KMS-11 (cell line): ENCODE measurements at regions not wholly inside any gene's neighbourhood (a gene's known extent, or its start where the extent isn't known, plus 50 kb on each side); places are given as distances from the start of the nearest gene placed in this dataset.

ENCODE experiments used
- H2AFZ ChIP-seq: fragments of 200-600 bp; sonication (generic); 2 replicates; pipeline ENCODE4 v1.6.1; 2016; ENCODE audit warnings: antibody characterized with exemption, mixed run types, low read depth
- H3K27ac ChIP-seq: fragments of 200-600 bp; sonication (generic); 2 replicates; pipeline ENCODE4 v1.6.1; 2016; ENCODE audit warnings: mild to moderate bottlenecking, mixed run types
- H3K27me3 ChIP-seq: fragments of 200-600 bp; sonication (generic); 2 replicates; pipeline ENCODE4 v1.6.1; 2017; ENCODE audit warnings: mild to moderate bottlenecking, low read depth, mixed run types, moderate library complexity; ENCODE audit not compliant: insufficient read depth
- H3K36me3 ChIP-seq: fragments of 200-600 bp; sonication (generic); 2 replicates; pipeline ENCODE4 v1.6.1; 2017; ENCODE audit warnings: mild to moderate bottlenecking, mixed run types; ENCODE audit not compliant: insufficient read depth
- H3K4me1 ChIP-seq: fragments of 200-600 bp; sonication (generic); 2 replicates; pipeline ENCODE4 v1.6.1; 2016; ENCODE audit warnings: mild to moderate bottlenecking, low read depth, mixed run types; ENCODE audit not compliant: poor library complexity, severe bottlenecking
- H3K4me2 ChIP-seq: fragments of 200-600 bp; sonication (generic); 2 replicates; pipeline ENCODE4 v1.7.0; 2016; ENCODE audit warnings: mild to moderate bottlenecking, mixed run types
- H3K4me3 ChIP-seq: fragments of 200-600 bp; sonication (generic); IDR thresholded peaks from 2 replicates; pipeline ENCODE4 v1.6.1; 2017; ENCODE audit warnings: low read depth, low read length, mixed read lengths; ENCODE audit not compliant: insufficient read depth
- H3K79me2 ChIP-seq: fragments of 200-600 bp; sonication (generic); 2 replicates; pipeline ENCODE4 v1.6.1; 2016; ENCODE audit warnings: low read depth, mixed run types; ENCODE audit not compliant: insufficient read depth
- H3K9ac ChIP-seq: fragments of 200-600 bp; sonication (generic); 2 replicates; pipeline ENCODE4 v1.6.1; 2016; ENCODE audit warnings: mild to moderate bottlenecking, mixed run types
- H4K20me1 ChIP-seq: fragments of 200-600 bp; sonication (generic); 2 replicates; pipeline ENCODE4 v1.6.1; 2016; ENCODE audit warnings: mild to moderate bottlenecking, mixed run types; ENCODE audit not compliant: insufficient read depth
- TF ChIP-seq, protein P1 (sequence below): fragments of 200-600 bp; sonication (generic); conservative IDR thresholded peaks from 2 replicates; pipeline ENCODE4 v1.6.1; 2017; ENCODE audit warnings: low read depth, mild to moderate bottlenecking, antibody characterized with exemption, low read length, moderate library complexity, mixed read lengths

DNA sequence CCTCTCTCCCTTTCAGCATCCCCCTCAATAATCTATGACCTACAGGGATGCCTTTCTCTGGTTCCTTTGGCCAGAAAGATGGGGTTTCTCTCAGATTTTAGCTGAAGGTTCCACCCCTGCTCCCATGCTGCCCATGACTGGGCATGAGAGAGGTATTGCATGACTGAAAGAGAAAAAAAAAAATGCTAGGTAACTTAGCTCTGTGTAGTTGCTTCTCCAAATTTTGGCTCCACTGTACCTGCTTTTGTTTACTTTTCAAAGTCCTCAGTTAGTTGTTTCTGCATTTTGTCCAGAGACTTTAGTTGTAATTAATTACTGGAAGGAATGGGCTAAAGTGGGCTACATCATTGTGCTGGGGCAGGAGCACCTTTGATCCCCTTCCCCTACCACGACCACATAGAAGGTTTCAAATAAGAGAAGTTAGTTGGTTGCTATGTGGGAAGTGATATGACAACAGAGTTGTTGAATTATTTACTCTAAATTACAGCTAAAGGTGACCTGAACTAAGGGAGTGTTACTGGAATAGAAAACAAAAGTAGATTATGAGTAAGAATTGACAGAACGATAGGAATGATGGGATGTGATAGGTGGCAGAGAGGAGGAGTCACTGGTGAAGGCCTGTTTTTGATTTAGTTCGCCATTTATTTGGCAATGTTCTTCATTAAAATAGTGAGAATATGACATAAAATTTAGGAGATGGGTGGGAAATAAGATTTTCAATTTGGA lies 605.4 kb upstream of the NR2F2 start:
- no peaks in the 10 kb centered on the region; the same call in 1 of the 2 replicates for H3K27me3 ChIP-seq
- H2AFZ ChIP-seq: no peak overlapping the region
- H3K9ac ChIP-seq: no peak overlapping the region
- no peak overlapping the region for H3K27ac ChIP-seq
- no peaks in the 10 kb centered on the region for H3K36me3 ChIP-seq
- H3K4me2 ChIP-seq: no peak overlapping the region
- no peak overlapping the region for H3K4me3 ChIP-seq
- H3K79me2 ChIP-seq: no peaks in the 10 kb centered on the region
- no peaks in the 10 kb centered on the region for H4K20me1 ChIP-seq
- TF ChIP-seq, protein P1, sequence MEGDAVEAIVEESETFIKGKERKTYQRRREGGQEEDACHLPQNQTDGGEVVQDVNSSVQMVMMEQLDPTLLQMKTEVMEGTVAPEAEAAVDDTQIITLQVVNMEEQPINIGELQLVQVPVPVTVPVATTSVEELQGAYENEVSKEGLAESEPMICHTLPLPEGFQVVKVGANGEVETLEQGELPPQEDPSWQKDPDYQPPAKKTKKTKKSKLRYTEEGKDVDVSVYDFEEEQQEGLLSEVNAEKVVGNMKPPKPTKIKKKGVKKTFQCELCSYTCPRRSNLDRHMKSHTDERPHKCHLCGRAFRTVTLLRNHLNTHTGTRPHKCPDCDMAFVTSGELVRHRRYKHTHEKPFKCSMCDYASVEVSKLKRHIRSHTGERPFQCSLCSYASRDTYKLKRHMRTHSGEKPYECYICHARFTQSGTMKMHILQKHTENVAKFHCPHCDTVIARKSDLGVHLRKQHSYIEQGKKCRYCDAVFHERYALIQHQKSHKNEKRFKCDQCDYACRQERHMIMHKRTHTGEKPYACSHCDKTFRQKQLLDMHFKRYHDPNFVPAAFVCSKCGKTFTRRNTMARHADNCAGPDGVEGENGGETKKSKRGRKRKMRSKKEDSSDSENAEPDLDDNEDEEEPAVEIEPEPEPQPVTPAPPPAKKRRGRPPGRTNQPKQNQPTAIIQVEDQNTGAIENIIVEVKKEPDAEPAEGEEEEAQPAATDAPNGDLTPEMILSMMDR: no peak
- no peaks in the 10 kb centered on the region for H3K4me1 ChIP-seq

DNA sequence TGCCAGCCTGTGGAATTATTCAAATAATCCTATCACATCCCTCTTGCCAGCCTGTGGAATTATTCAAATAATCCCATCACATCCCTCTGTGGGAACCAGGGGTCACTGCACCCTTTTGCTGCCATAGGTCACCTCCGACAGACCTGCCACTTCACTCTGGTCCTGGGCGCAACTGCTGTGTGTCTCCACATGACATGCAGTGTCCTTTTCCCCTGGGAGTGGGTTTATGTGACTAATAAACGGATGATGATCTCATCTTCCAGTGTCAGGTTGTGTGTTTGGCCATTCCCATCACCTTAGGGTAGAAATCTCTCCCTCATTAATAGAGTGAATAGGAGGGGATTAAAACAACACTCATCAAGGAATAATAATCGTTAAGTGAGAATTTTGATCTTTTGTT lies 603.6 kb upstream of the NR2F2 start:
- Histone ChIP-seq H3K9ac (no peak overlapping the region), H3K79me2 (no peaks in the 10 kb centered on the region), H2AFZ (no peak overlapping the region), H3K36me3 (no peaks in the 10 kb centered on the region), H3K4me1 (no peaks in the 10 kb centered on the region), H3K27ac (no peak overlapping the region), H3K4me3 (no peak overlapping the region), H3K27me3 (no peaks in the 10 kb centered on the region), H4K20me1 (no peaks in the 10 kb centered on the region), H3K4me2 (no peak overlapping the region)
- TF ChIP-seq, protein P1: no peak

DNA sequence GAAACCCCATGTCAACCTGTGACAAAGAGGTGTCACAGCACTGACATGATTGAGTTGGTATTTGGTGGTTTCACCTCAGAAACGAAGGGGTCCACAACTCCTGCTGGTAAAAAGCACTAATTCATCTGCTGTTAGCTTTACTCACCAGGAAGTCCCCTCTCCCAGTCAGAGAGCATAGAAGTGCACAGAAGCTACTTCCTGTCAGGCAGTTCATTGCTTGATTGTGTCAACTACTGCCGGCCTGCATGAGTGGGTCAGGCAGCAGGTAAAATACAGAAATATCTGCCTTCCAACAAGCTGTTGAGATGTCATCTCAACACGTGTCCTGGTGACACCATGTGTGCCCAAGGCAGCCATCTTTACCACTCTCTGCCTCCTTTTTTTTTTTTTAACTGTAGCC lies 596.6 kb upstream of the NR2F2 start:
- no peak overlapping the region for H3K4me2 ChIP-seq
- H3K27ac ChIP-seq: no peak overlapping the region
- no peaks in the 10 kb centered on the region for H4K20me1 ChIP-seq
- H3K4me3 ChIP-seq: no peak overlapping the region
- no peak overlapping the region for H2AFZ ChIP-seq
- H3K9ac ChIP-seq: no peak overlapping the region
- TF ChIP-seq, protein P1: no peak
- no peaks in the 10 kb centered on the region for H3K4me1 ChIP-seq
- no peaks in the 10 kb centered on the region for H3K27me3 ChIP-seq
- H3K36me3 ChIP-seq: no peaks in the 10 kb centered on the region
- no peaks in the 10 kb centered on the region for H3K79me2 ChIP-seq

DNA sequence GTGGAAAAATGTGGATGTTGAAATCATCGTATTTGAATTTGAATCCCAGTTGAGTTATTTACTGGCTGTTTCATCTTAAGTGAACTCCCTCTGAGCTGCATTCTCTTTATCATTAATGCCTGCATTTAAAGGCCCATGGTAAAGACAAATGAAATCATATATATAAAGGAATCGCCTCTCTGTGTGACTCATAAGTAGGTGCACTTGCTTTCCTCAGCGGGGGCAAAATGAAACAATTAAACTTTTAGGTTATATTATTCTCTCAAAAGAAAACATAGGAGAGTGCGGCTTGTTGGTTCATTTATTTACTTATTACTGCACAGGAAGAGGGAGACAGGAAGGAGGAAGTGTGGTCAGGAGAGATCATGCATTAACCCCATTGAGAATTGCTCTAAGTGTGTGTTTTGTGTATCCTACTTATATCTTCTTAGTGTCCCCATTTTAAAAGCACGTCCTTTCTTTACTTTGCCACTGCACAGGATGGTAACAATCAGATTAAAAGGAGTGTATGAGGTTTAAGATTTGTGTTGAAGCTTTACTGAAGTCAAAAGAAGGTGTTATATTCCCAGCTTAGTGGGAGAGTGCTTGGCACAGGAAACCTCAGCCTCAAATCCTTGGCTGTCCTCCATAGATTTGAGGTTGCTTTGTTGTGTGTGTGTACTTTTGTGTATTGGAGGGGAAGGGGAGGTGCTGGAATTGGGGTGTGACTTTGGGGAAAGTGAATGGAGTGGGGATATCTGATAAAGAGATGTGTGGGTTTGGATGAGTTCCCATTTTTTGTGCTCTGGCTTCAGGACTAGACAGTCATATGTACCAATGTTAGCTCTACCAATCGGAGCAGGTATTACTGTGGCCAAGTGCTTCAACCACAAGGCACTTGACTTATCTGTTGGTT lies 595.8 kb upstream of the NR2F2 start:
- Histone ChIP-seq H3K4me2 (no peak overlapping the region), H4K20me1 (no peaks in the 10 kb centered on the region), H3K79me2 (no peaks in the 10 kb centered on the region), H3K27ac (no peak overlapping the region), H3K36me3 (no peaks in the 10 kb centered on the region), H3K4me1 (no peaks in the 10 kb centered on the region), H3K4me3 (no peak overlapping the region), H3K9ac (no peak overlapping the region), H2AFZ (no peak overlapping the region), H3K27me3 (no peaks in the 10 kb centered on the region)
- TF ChIP-seq, protein P1: no peak
